Neural cell (in vitro differentiated cells): ENCODE measurements at regions not wholly inside any gene's neighbourhood (a gene's known extent, or its start where the extent isn't known, plus 50 kb on each side); places are given as distances from the start of the nearest gene placed in this dataset.

Source experiments
- H2AFZ ChIP-seq: fragments of 200-600, 300-800 bp; sonication (generic), shearing (Covaris generic); 2 replicates; pipeline ENCODE4 v1.6.0; 2014; ENCODE audit warnings: low read depth, mild to moderate bottlenecking, antibody characterized with exemption, low read length, moderate library complexity
- H3F3A ChIP-seq: fragments of 200-600 bp; shearing (Covaris generic); 2 replicates; pipeline ENCODE4 v1.6.1; 2016; ENCODE audit warnings: mild to moderate bottlenecking, moderate library complexity, mixed read lengths, antibody characterized with exemption, low read length; ENCODE audit not compliant: insufficient read depth, poor library complexity, severe bottlenecking
- H3K27ac ChIP-seq: fragments of 200-600, 300-800 bp; sonication (generic), shearing (Covaris generic); 2 replicates; pipeline ENCODE4 v1.5.1; 2014; ENCODE audit warnings: mild to moderate bottlenecking, low read length, moderate library complexity
- H3K27me3 ChIP-seq: fragments of 300-800, 200-600 bp; sonication (generic), shearing (Covaris generic); 2 replicates; pipeline ENCODE4 v1.6.0; 2014; ENCODE audit warnings: mild to moderate bottlenecking, low read depth, low read length, moderate library complexity; ENCODE audit not compliant: insufficient read depth
- H3K36me3 ChIP-seq: fragments of 300-800, 200-600 bp; sonication (generic), shearing (Covaris generic); 2 replicates; pipeline ENCODE4 v1.5.1; 2014; ENCODE audit warnings: mild to moderate bottlenecking, antibody characterized with exemption, low read length, moderate library complexity; ENCODE audit not compliant: insufficient read depth
- H3K4me2 ChIP-seq: fragments of 300-800, 200-600 bp; sonication (generic), shearing (Covaris generic); 2 replicates; pipeline ENCODE4 v1.6.0; 2014; ENCODE audit warnings: mild to moderate bottlenecking, low read length
- H3K4me3 ChIP-seq: fragments of 300-800, 200-600 bp; sonication (generic), shearing (Covaris generic); 2 replicates; pipeline ENCODE4 v1.5.1; 2014; ENCODE audit warnings: mild to moderate bottlenecking, low read length, moderate library complexity
- H3K79me2 ChIP-seq: fragments of 200-600 bp; shearing (Covaris generic); replicated peaks from 2 replicates; pipeline ENCODE4 v1.6.0; 2014; ENCODE audit warnings: mild to moderate bottlenecking, low read length, moderate library complexity; ENCODE audit not compliant: insufficient read depth
- H3K9ac ChIP-seq: fragments of 300-800, 200-600 bp; sonication (generic), shearing (Covaris generic); 2 replicates; pipeline ENCODE4 v1.6.1; 2016; ENCODE audit warnings: mild to moderate bottlenecking, low read length, mixed read lengths
- H3K9me2 ChIP-seq: fragments of 200-600 bp; shearing (Covaris generic); 2 replicates; pipeline ENCODE4 v1.6.1; 2016; ENCODE audit warnings: mild to moderate bottlenecking, low read length, mixed read lengths; ENCODE audit not compliant: insufficient read depth
- H3K9me3 ChIP-seq: fragments of 200-600, 300-800 bp; sonication (generic), shearing (Covaris generic); 2 replicates; pipeline ENCODE4 v1.6.1; 2016; ENCODE audit warnings: mild to moderate bottlenecking, mixed run types, low read length, moderate library complexity, mixed read lengths
- H4K20me1 ChIP-seq: fragments of 200-600 bp; shearing (Covaris generic); 2 replicates; pipeline ENCODE4 v1.6.1; 2016; ENCODE audit warnings: mild to moderate bottlenecking, mixed run types; ENCODE audit not compliant: insufficient read depth
- EP300 ChIP-seq: fragments of 450-650 bp; conservative IDR thresholded peaks from 2 replicates; pipeline ENCODE4 v1.6.1; 2014; ENCODE audit warnings: antibody characterized with exemption, mild to moderate bottlenecking, moderate library complexity; ENCODE audit not compliant: poor library complexity, severe bottlenecking
- EZH2 ChIP-seq: fragments of 200-600, 300-800 bp; shearing (Covaris generic), sonication (generic); IDR thresholded peaks from 2 replicates; pipeline ENCODE4 v1.6.1; 2014; ENCODE audit warnings: antibody characterized with exemption, low read length, borderline replicate concordance, mild to moderate bottlenecking; ENCODE audit not compliant: insufficient read depth, poor library complexity, severe bottlenecking
- MXI1 ChIP-seq: fragments of 450-650 bp; conservative IDR thresholded peaks from 2 replicates; pipeline ENCODE4 v1.6.1; 2014; ENCODE audit warnings: antibody characterized with exemption, mild to moderate bottlenecking; ENCODE audit not compliant: poor library complexity, severe bottlenecking
- POLR2AphosphoS5 ChIP-seq: IDR thresholded peaks from 2 replicates; pipeline ENCODE4 v1.6.1; 2012
- RAD21 ChIP-seq: fragments of 450-650 bp; conservative IDR thresholded peaks from 2 replicates; pipeline ENCODE4 v1.6.1; 2014; ENCODE audit warnings: antibody characterized with exemption, mild to moderate bottlenecking, moderate library complexity
- SMC3 ChIP-seq: fragments of 450-650 bp; conservative IDR thresholded peaks from 2 replicates; pipeline ENCODE4 v1.6.1; 2014; ENCODE audit warnings: antibody characterized with exemption, mild to moderate bottlenecking, moderate library complexity; ENCODE audit not compliant: poor library complexity
- TAF1 ChIP-seq: IDR thresholded peaks from 2 replicates; pipeline ENCODE4 v1.6.1; 2012; ENCODE audit warnings: low read depth
- TF ChIP-seq, protein P1 (sequence below): fragments of 450-650 bp; IDR thresholded peaks from 2 replicates; pipeline ENCODE4 v1.5.1; 2014; ENCODE audit warnings: antibody characterized with exemption, mild to moderate bottlenecking, moderate library complexity; ENCODE audit not compliant: poor library complexity, severe bottlenecking
- TF ChIP-seq, protein P2 (sequence below): IDR thresholded peaks from 2 replicates; pipeline ENCODE4 v1.6.1; 2012; ENCODE audit warnings: borderline replicate concordance

DNA sequence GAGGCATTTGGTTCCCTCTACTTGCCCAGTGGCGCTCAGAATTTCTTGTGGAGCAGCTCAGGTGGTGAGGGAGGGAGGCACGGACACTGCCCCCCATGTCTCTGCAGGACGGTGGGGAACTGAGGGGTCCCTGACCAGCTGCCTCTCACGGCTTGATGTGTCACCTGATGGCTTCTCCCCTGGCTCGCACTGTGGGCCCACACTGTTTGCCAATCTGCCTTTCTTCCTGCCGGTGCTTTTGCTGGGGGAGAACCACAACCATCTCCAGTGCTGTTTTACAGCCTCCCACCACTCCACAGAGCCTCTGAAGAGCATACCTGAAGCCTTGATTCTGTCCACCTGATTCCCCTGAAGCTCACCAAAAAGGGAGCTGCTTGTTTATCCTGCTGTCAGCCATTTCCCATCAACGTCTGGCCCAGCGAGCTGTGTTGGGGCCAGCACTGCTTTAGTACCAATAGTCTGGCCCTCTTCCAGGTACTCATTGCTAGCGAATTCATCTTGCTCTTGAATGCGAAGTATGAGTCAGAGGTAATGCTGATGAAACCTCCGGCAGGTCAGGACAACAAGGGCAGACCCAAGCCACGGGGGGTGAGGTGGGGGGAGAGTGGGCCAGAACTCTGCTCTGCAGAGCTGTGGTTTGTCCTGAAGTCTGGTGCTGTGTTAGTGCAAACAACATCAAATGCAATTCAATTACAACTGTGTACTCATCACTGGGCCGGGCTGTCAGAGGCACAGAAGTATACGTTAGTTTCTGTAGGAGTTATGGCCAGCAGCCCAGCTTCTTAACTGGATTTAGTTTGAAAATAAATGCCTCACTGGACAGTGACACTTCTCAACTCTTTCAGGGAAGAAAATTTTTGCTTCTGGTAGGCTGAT lies 208.3 kb upstream of the JADE1 start:
- TF ChIP-seq, protein P1, sequence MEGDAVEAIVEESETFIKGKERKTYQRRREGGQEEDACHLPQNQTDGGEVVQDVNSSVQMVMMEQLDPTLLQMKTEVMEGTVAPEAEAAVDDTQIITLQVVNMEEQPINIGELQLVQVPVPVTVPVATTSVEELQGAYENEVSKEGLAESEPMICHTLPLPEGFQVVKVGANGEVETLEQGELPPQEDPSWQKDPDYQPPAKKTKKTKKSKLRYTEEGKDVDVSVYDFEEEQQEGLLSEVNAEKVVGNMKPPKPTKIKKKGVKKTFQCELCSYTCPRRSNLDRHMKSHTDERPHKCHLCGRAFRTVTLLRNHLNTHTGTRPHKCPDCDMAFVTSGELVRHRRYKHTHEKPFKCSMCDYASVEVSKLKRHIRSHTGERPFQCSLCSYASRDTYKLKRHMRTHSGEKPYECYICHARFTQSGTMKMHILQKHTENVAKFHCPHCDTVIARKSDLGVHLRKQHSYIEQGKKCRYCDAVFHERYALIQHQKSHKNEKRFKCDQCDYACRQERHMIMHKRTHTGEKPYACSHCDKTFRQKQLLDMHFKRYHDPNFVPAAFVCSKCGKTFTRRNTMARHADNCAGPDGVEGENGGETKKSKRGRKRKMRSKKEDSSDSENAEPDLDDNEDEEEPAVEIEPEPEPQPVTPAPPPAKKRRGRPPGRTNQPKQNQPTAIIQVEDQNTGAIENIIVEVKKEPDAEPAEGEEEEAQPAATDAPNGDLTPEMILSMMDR: no peak
- TF ChIP-seq EZH2: no peak
- TF ChIP-seq MXI1: no peak
- Histone ChIP-seq H3K4me3 (no peak overlapping the region), H3K27me3 (no peaks in the 10 kb centered on the region), H3K9me3 (peaks cover 3% of the 10 kb centered on the region), H3K36me3 (no peaks in the 10 kb centered on the region), H3K27ac (no peak overlapping the region), H2AFZ (no peak overlapping the region), H3K9ac (no peak overlapping the region), H3K9me2 (no peaks in the 10 kb centered on the region), H4K20me1 (no peaks in the 10 kb centered on the region), H3K4me2 (no peak overlapping the region), H3K79me2 (no peaks in the 10 kb centered on the region), H3F3A (no peaks in the 10 kb centered on the region)

DNA sequence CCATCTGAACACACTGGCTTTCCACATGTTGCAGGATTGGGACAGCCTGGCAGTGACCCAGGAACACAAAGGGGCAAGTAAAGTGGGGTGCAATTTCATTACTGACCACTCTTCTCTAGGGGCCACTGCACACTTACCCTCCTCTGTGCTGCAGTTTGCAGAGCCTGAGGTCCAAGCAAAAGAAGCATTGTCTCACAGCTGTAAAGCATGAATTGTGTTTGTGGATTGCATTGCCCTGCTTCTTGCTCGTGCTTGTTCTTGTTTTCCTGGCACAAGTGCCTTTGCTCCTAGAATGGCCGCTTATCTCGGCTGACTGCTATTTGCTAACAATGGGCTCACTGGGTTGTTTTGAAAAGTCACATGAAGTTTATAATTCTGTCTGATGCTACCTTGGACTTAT lies 209.1 kb upstream of the JADE1 start:
- no peak overlapping the region for H3K27ac ChIP-seq
- H3K9me3 ChIP-seq: peaks cover 3% of the 10 kb centered on the region
- no peaks in the 10 kb centered on the region for H3K36me3 ChIP-seq
- no peaks in the 10 kb centered on the region for H3K79me2 ChIP-seq
- no peaks in the 10 kb centered on the region for H4K20me1 ChIP-seq
- H3K27me3 ChIP-seq: no peaks in the 10 kb centered on the region
- no peak overlapping the region for H3K4me2 ChIP-seq
- no peak overlapping the region for H3K4me3 ChIP-seq
- no peak for TF ChIP-seq SMC3
- no peak for TF ChIP-seq EZH2
- no peak for TF ChIP-seq TAF1
- TF ChIP-seq POLR2AphosphoS5: no peak
- no peak for TF ChIP-seq RAD21
- TF ChIP-seq, protein P2, sequence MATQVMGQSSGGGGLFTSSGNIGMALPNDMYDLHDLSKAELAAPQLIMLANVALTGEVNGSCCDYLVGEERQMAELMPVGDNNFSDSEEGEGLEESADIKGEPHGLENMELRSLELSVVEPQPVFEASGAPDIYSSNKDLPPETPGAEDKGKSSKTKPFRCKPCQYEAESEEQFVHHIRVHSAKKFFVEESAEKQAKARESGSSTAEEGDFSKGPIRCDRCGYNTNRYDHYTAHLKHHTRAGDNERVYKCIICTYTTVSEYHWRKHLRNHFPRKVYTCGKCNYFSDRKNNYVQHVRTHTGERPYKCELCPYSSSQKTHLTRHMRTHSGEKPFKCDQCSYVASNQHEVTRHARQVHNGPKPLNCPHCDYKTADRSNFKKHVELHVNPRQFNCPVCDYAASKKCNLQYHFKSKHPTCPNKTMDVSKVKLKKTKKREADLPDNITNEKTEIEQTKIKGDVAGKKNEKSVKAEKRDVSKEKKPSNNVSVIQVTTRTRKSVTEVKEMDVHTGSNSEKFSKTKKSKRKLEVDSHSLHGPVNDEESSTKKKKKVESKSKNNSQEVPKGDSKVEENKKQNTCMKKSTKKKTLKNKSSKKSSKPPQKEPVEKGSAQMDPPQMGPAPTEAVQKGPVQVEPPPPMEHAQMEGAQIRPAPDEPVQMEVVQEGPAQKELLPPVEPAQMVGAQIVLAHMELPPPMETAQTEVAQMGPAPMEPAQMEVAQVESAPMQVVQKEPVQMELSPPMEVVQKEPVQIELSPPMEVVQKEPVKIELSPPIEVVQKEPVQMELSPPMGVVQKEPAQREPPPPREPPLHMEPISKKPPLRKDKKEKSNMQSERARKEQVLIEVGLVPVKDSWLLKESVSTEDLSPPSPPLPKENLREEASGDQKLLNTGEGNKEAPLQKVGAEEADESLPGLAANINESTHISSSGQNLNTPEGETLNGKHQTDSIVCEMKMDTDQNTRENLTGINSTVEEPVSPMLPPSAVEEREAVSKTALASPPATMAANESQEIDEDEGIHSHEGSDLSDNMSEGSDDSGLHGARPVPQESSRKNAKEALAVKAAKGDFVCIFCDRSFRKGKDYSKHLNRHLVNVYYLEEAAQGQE: no peak
- TF ChIP-seq EP300: no peak
- TF ChIP-seq, protein P1: no peak
- TF ChIP-seq MXI1: no peak
- H3K9ac ChIP-seq: no peak overlapping the region
- no peaks in the 10 kb centered on the region for H3F3A ChIP-seq
- no peak overlapping the region for H2AFZ ChIP-seq
- no peaks in the 10 kb centered on the region for H3K9me2 ChIP-seq
